ENCODE measurements at regions not wholly inside any gene's neighbourhood (a gene's known extent, or its start where the extent isn't known, plus 50 kb on each side); places are given as distances from the start of the nearest gene placed in this dataset.

GRCh38 chr4:125546272-125546671, 231.5 kb downstream of the FAT4 start:
- no peak overlapping the region for H3K4me3 ChIP-seq (ENCODE audit: low read length)
- no peaks in the 10 kb centered on the region for H3K4me1 ChIP-seq (ENCODE audit: insufficient read depth, low read length)
- peaks cover 8% of the 10 kb centered on the region; the same call in 1 of the 2 replicates for H3K9me3 ChIP-seq (ENCODE audit: insufficient read depth, low read depth, low read length)
- H3K27ac ChIP-seq (ENCODE audit: low read length) = no peak overlapping the region
- H3K27me3 ChIP-seq (ENCODE audit: insufficient read depth, low read length) = no peaks in the 10 kb centered on the region
- no peak overlapping the region for H3K9ac ChIP-seq (ENCODE audit: low read depth, low read length)
- no peaks in the 10 kb centered on the region for H3K36me3 ChIP-seq (ENCODE audit: insufficient read depth, low read depth, low read length)

GRCh38 chr4:125547836-125548235, 233.1 kb downstream of the FAT4 start:
- H3K4me1 ChIP-seq (ENCODE audit: insufficient read depth, low read length) = no peaks in the 10 kb centered on the region
- no peak overlapping the region for H3K27ac ChIP-seq (ENCODE audit: low read length)
- H3K9ac ChIP-seq (ENCODE audit: low read depth, low read length) = no peak overlapping the region
- no peaks in the 10 kb centered on the region for H3K27me3 ChIP-seq (ENCODE audit: insufficient read depth, low read length)
- peaks cover 8% of the 10 kb centered on the region; the same call in 1 of the 2 replicates for H3K9me3 ChIP-seq (ENCODE audit: insufficient read depth, low read depth, low read length)
- H3K36me3 ChIP-seq (ENCODE audit: insufficient read depth, low read depth, low read length) = no peaks in the 10 kb centered on the region
- no peak overlapping the region for H3K4me3 ChIP-seq (ENCODE audit: low read length)

GRCh38 chr4:125550769-125551168, 236.0 kb downstream of the FAT4 start:
- no peaks in the 10 kb centered on the region for H3K36me3 ChIP-seq (ENCODE audit: insufficient read depth, low read depth, low read length)
- H3K9ac ChIP-seq (ENCODE audit: low read depth, low read length) = no peak overlapping the region
- no peaks in the 10 kb centered on the region for H3K27me3 ChIP-seq (ENCODE audit: insufficient read depth, low read length)
- H3K4me1 ChIP-seq (ENCODE audit: insufficient read depth, low read length) = no peaks in the 10 kb centered on the region
- no peak overlapping the region for H3K4me3 ChIP-seq (ENCODE audit: low read length)
- H3K27ac ChIP-seq (ENCODE audit: low read length) = no peak overlapping the region
- H3K9me3 ChIP-seq (ENCODE audit: insufficient read depth, low read depth, low read length) = peaks cover 8% of the 10 kb centered on the region; the same call in 1 of the 2 replicates

- Histone ChIP-seq H3K9ac (ENCODE audit: low read depth, low read length) (no peak overlapping the region), H3K4me1 (ENCODE audit: insufficient read depth, low read length) (no peaks in the 10 kb centered on the region), H3K36me3 (ENCODE audit: insufficient read depth, low read depth, low read length) (no peaks in the 10 kb centered on the region), H3K27me3 (ENCODE audit: insufficient read depth, low read length) (no peaks in the 10 kb centered on the region), H3K9me3 (ENCODE audit: insufficient read depth, low read depth, low read length) (peaks cover 5% of the 10 kb centered on the region; the same call in 1 of the 2 replicates), H3K27ac (ENCODE audit: low read length) (no peak overlapping the region), H3K4me3 (ENCODE audit: low read length) (no peak overlapping the region)
Measured at GRCh38 chr4:125551466-125551865, 236.7 kb downstream of the FAT4 start.

- no peaks in the 10 kb centered on the region for H3K4me1 ChIP-seq (ENCODE audit: insufficient read depth, low read length)
- H3K9ac ChIP-seq (ENCODE audit: low read depth, low read length) = no peak overlapping the region
- no peak overlapping the region for H3K4me3 ChIP-seq (ENCODE audit: low read length)
- H3K27me3 ChIP-seq (ENCODE audit: insufficient read depth, low read length) = no peaks in the 10 kb centered on the region
- peaks cover under 1% of the 10 kb centered on the region; the same call in 1 of the 2 replicates for H3K9me3 ChIP-seq (ENCODE audit: insufficient read depth, low read depth, low read length)
- no peaks in the 10 kb centered on the region for H3K36me3 ChIP-seq (ENCODE audit: insufficient read depth, low read depth, low read length)
- H3K27ac ChIP-seq (ENCODE audit: low read length) = no peak overlapping the region
Measured at GRCh38 chr4:125551967-125552366, 237.2 kb downstream of the FAT4 start.

GRCh38 chr4:125572601-125573000, 257.8 kb downstream of the FAT4 start:
- no peaks in the 10 kb centered on the region for H3K4me1 ChIP-seq (ENCODE audit: insufficient read depth, low read length)
- no peak overlapping the region for H3K9ac ChIP-seq (ENCODE audit: low read depth, low read length)
- H3K27ac ChIP-seq (ENCODE audit: low read length) = no peak overlapping the region
- H3K9me3 ChIP-seq (ENCODE audit: insufficient read depth, low read depth, low read length) = no peaks in the 10 kb centered on the region; the same call in 1 of the 2 replicates
- no peaks in the 10 kb centered on the region for H3K36me3 ChIP-seq (ENCODE audit: insufficient read depth, low read depth, low read length)
- no peaks in the 10 kb centered on the region for H3K27me3 ChIP-seq (ENCODE audit: insufficient read depth, low read length)
- no peak overlapping the region for H3K4me3 ChIP-seq (ENCODE audit: low read length)

GRCh38 chr4:125573368-125573767, 258.6 kb downstream of the FAT4 start:
- Histone ChIP-seq H3K4me3 (ENCODE audit: low read length) (no peak overlapping the region), H3K9me3 (ENCODE audit: insufficient read depth, low read depth, low read length) (no peaks in the 10 kb centered on the region; the same call in 1 of the 2 replicates), H3K27me3 (ENCODE audit: insufficient read depth, low read length) (no peaks in the 10 kb centered on the region), H3K27ac (ENCODE audit: low read length) (no peak overlapping the region), H3K4me1 (ENCODE audit: insufficient read depth, low read length) (no peaks in the 10 kb centered on the region), H3K36me3 (ENCODE audit: insufficient read depth, low read depth, low read length) (no peaks in the 10 kb centered on the region), H3K9ac (ENCODE audit: low read depth, low read length) (no peak overlapping the region)

- Histone ChIP-seq H3K36me3 (ENCODE audit: insufficient read depth, low read depth, low read length) (no peaks in the 10 kb centered on the region), H3K27me3 (ENCODE audit: insufficient read depth, low read length) (no peaks in the 10 kb centered on the region), H3K9ac (ENCODE audit: low read depth, low read length) (no peak overlapping the region), H3K4me1 (ENCODE audit: insufficient read depth, low read length) (no peaks in the 10 kb centered on the region), H3K9me3 (ENCODE audit: insufficient read depth, low read depth, low read length) (no peaks in the 10 kb centered on the region; the same call in 1 of the 2 replicates), H3K4me3 (ENCODE audit: low read length) (no peak overlapping the region), H3K27ac (ENCODE audit: low read length) (no peak overlapping the region)
Measured at GRCh38 chr4:125573786-125574185, 259.0 kb downstream of the FAT4 start.

- H3K9me3 ChIP-seq (ENCODE audit: insufficient read depth, low read depth, low read length) = no peaks in the 10 kb centered on the region
- H3K27ac ChIP-seq (ENCODE audit: low read length) = no peak overlapping the region
- no peaks in the 10 kb centered on the region for H3K36me3 ChIP-seq (ENCODE audit: insufficient read depth, low read depth, low read length)
- H3K4me1 ChIP-seq (ENCODE audit: insufficient read depth, low read length) = no peaks in the 10 kb centered on the region
- no peak overlapping the region for H3K9ac ChIP-seq (ENCODE audit: low read depth, low read length)
- H3K27me3 ChIP-seq (ENCODE audit: insufficient read depth, low read length) = no peaks in the 10 kb centered on the region
- no peak overlapping the region for H3K4me3 ChIP-seq (ENCODE audit: low read length)
Measured at GRCh38 chr4:125582302-125582701, 267.5 kb downstream of the FAT4 start.

- Histone ChIP-seq H3K36me3 (ENCODE audit: insufficient read depth, low read depth, low read length) (no peaks in the 10 kb centered on the region), H3K9ac (ENCODE audit: low read depth, low read length) (no peak overlapping the region), H3K4me1 (ENCODE audit: insufficient read depth, low read length) (no peaks in the 10 kb centered on the region; the same call in 1 of the 2 replicates), H3K27me3 (ENCODE audit: insufficient read depth, low read length) (no peaks in the 10 kb centered on the region), H3K9me3 (ENCODE audit: insufficient read depth, low read depth, low read length) (no peaks in the 10 kb centered on the region), H3K4me3 (ENCODE audit: low read length) (no peak overlapping the region), H3K27ac (ENCODE audit: low read length) (no peak overlapping the region)
Measured at GRCh38 chr4:125590158-125590557, 275.4 kb downstream of the FAT4 start.

GRCh38 chr4:125591290-125591689, 276.5 kb downstream of the FAT4 start:
- Histone ChIP-seq H3K27ac (ENCODE audit: low read length) (no peak overlapping the region), H3K9me3 (ENCODE audit: insufficient read depth, low read depth, low read length) (no peaks in the 10 kb centered on the region), H3K27me3 (ENCODE audit: insufficient read depth, low read length) (no peaks in the 10 kb centered on the region), H3K9ac (ENCODE audit: low read depth, low read length) (no peak overlapping the region), H3K4me1 (ENCODE audit: insufficient read depth, low read length) (no peaks in the 10 kb centered on the region; the same call in 1 of the 2 replicates), H3K4me3 (ENCODE audit: low read length) (no peak overlapping the region), H3K36me3 (ENCODE audit: insufficient read depth, low read depth, low read length) (no peaks in the 10 kb centered on the region)

GRCh38 chr4:125594056-125594602, 279.4 kb downstream of the FAT4 start:
- no peaks in the 10 kb centered on the region for H3K27me3 ChIP-seq (ENCODE audit: insufficient read depth, low read length)
- no peak overlapping the region for H3K27ac ChIP-seq (ENCODE audit: low read length)
- no peaks in the 10 kb centered on the region for H3K4me1 ChIP-seq (ENCODE audit: insufficient read depth, low read length)
- no peaks in the 10 kb centered on the region for H3K9me3 ChIP-seq (ENCODE audit: insufficient read depth, low read depth, low read length)
- no peak overlapping the region for H3K4me3 ChIP-seq (ENCODE audit: low read length)
- no peaks in the 10 kb centered on the region for H3K36me3 ChIP-seq (ENCODE audit: insufficient read depth, low read depth, low read length)
- H3K9ac ChIP-seq (ENCODE audit: low read depth, low read length) = no peak overlapping the region

All from iPS-20b (cell line).